Osteocyte (in vitro differentiated cells): ENCODE measurements at regions not wholly inside any gene's neighbourhood (a gene's known extent, or its start where the extent isn't known, plus 50 kb on each side); places are given as distances from the start of the nearest gene placed in this dataset.

Source experiments
- DNase-seq: peaks from one replicate; pipeline ENCODE4 v3.0.0; 2021; ENCODE audit warnings: mixed read lengths; ENCODE audit not compliant: unreplicated experiment; ENCODE audit errors: extremely low spot score
- H3K27ac Mint-ChIP-seq: one replicate; pipeline ENCODE4 v1.8.0; 2021; ENCODE audit warnings: mild to moderate bottlenecking, mixed read lengths; ENCODE audit not compliant: unreplicated experiment
- H3K27me3 Mint-ChIP-seq: one replicate; pipeline ENCODE4 v1.8.0; 2021; ENCODE audit warnings: mixed read lengths; ENCODE audit not compliant: unreplicated experiment
- H3K36me3 Mint-ChIP-seq: one replicate; pipeline ENCODE4 v1.8.0; 2021; ENCODE audit warnings: mixed read lengths; ENCODE audit not compliant: unreplicated experiment
- H3K4me1 Mint-ChIP-seq: one replicate; pipeline ENCODE4 v1.8.0; 2021; ENCODE audit warnings: mixed read lengths; ENCODE audit not compliant: unreplicated experiment
- H3K4me3 Mint-ChIP-seq: one replicate; pipeline ENCODE4 v1.8.0; 2021; ENCODE audit warnings: mild to moderate bottlenecking, moderate library complexity, mixed read lengths; ENCODE audit not compliant: unreplicated experiment
- H3K9me3 Mint-ChIP-seq: one replicate; pipeline ENCODE4 v1.8.0; 2021; ENCODE audit warnings: mixed read lengths; ENCODE audit not compliant: unreplicated experiment
- TF ChIP-seq, protein P1 (sequence below): fragments of 200-600 bp; sonication (generic); IDR thresholded peaks from 2 replicates; pipeline ENCODE4 v1.5.0; 2021; ENCODE audit warnings: antibody characterized with exemption, mild to moderate bottlenecking, moderate library complexity

DNA sequence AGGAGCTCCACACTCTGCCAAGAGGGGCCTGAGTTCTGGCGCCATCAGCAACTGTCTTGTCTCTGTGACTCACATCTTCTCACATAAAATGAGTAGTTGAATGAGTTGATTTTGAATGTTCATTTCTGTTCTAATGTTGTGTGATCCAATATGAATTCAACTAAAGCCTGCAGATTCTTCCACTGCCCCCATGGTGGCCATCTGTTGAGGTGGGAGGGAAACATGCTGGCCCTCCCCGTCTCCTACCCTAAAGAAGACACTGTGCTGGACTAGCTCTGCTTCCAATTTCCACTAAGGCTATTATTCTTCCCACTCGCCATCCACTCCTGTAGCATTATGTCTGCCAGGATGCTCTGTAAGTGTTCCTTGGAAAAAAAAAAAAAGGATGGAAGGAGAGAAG is 555.6 kb upstream of the LARGE1 start:
- no peaks in the 10 kb centered on the region for H3K4me1 Mint-ChIP-seq
- no peaks in the 10 kb centered on the region for H3K36me3 Mint-ChIP-seq
- no peak overlapping the region for H3K27ac Mint-ChIP-seq
- TF ChIP-seq, protein P1, sequence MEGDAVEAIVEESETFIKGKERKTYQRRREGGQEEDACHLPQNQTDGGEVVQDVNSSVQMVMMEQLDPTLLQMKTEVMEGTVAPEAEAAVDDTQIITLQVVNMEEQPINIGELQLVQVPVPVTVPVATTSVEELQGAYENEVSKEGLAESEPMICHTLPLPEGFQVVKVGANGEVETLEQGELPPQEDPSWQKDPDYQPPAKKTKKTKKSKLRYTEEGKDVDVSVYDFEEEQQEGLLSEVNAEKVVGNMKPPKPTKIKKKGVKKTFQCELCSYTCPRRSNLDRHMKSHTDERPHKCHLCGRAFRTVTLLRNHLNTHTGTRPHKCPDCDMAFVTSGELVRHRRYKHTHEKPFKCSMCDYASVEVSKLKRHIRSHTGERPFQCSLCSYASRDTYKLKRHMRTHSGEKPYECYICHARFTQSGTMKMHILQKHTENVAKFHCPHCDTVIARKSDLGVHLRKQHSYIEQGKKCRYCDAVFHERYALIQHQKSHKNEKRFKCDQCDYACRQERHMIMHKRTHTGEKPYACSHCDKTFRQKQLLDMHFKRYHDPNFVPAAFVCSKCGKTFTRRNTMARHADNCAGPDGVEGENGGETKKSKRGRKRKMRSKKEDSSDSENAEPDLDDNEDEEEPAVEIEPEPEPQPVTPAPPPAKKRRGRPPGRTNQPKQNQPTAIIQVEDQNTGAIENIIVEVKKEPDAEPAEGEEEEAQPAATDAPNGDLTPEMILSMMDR, result no peak
- no peak for DNase-seq
- no peak overlapping the region for H3K4me3 Mint-ChIP-seq
- H3K9me3 Mint-ChIP-seq, result peaks cover 63% of the 10 kb centered on the region
- H3K27me3 Mint-ChIP-seq, result no peaks in the 10 kb centered on the region

DNA sequence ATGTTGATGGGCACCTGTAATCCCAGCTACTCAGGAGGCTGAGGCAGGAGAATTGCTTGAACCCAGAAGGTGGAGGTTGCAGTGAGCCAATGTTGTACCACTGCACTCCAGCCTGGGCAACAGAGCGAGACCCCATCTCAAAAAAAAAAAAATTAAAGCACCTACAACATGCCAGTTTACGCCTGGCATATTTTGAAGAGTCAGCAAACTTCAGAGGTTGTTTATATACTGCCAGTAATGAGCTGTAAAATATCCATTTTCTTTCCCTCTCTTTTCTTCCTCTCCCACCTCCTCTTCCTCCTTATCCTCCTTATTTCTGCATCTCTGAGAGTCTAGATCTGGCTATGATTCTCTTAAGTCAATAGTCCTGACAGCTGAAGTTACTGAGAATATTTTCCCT is 556.5 kb upstream of the LARGE1 start:
- Mint-ChIP-seq H3K9me3 (peaks cover 63% of the 10 kb centered on the region), H3K27me3 (no peaks in the 10 kb centered on the region), H3K4me3 (no peak overlapping the region), H3K27ac (no peak overlapping the region), H3K4me1 (no peaks in the 10 kb centered on the region), H3K36me3 (no peaks in the 10 kb centered on the region)
- no peak for DNase-seq
- TF ChIP-seq, protein P1, result no peak

DNA sequence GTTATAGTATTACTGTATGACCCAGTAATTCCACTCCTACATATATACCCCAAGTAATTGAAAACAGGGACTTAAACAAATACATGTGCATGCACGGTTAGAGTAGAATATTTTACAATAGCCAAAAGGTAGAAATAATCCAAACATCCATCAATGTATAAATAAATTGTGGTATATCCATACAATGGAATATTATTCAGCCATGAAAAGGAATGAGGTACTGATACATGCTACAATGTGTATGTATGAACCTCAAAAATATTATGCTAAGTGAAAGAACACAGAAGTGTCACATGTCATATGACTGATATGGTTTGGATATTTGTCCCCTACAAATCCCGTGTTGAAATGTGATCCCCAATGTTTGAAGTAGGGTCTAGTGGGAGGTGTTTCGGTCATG is 560.8 kb upstream of the LARGE1 start:
- TF ChIP-seq, protein P1, result no peak
- Mint-ChIP-seq H3K27ac (no peak overlapping the region), H3K9me3 (peaks cover 58% of the 10 kb centered on the region), H3K4me1 (no peaks in the 10 kb centered on the region), H3K36me3 (no peaks in the 10 kb centered on the region), H3K4me3 (no peak overlapping the region), H3K27me3 (no peaks in the 10 kb centered on the region)
- no peak for DNase-seq

DNA sequence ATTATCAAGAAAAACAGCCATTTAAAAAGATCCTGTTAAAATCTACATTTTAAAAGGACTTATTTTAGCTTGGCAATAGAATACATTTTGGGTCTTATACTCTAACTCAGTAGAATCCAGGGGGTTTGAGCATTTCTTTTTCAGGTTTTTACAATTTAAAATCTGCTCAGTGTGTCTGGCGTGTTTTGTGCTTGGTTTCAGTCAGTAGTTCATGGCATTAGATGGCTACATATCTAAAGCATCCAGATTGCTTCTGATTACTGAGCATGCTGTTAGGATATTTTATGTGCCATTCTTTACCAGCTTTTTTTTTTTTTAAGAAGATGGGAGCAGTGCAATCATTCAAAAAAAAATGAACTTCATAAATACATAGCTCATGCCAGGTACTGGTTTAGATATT is 566.1 kb upstream of the LARGE1 start:
- H3K27ac Mint-ChIP-seq, result no peak overlapping the region
- no peaks in the 10 kb centered on the region for H3K27me3 Mint-ChIP-seq
- TF ChIP-seq, protein P1, result no peak
- no peak for DNase-seq
- peaks cover 47% of the 10 kb centered on the region for H3K9me3 Mint-ChIP-seq
- no peaks in the 10 kb centered on the region for H3K4me1 Mint-ChIP-seq
- H3K36me3 Mint-ChIP-seq, result no peaks in the 10 kb centered on the region
- H3K4me3 Mint-ChIP-seq, result no peak overlapping the region

DNA sequence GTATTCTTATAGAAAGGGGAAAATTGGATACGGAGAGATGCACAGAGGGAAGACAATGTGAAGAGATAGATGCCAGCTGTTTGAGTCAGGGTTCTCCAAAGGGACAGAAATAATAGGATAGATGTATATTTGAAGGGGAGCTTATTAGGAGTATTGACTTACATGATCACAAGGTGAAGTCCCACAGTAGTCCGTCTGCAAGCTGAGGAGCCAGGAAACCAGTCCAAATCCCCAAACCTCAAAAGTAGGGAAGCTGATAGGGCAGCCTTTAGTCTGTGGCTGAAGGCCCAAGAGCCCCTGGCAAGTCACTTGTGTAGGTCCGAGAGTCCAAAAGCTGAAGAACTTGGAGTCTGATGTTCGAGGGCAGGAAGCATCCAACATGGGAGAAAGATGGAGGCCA is 569.6 kb upstream of the LARGE1 start:
- TF ChIP-seq, protein P1, result no peak
- Mint-ChIP-seq H3K36me3 (no peaks in the 10 kb centered on the region), H3K27ac (no peak overlapping the region), H3K27me3 (no peaks in the 10 kb centered on the region), H3K9me3 (peaks cover 46% of the 10 kb centered on the region), H3K4me3 (no peak overlapping the region), H3K4me1 (no peaks in the 10 kb centered on the region)
- no peak for DNase-seq
